Amniotic epithelial cell (primary cell): ENCODE measurements at regions not wholly inside any gene's neighbourhood (a gene's known extent, or its start where the extent isn't known, plus 50 kb on each side); places are given as distances from the start of the nearest gene placed in this dataset.
"Not testable (repeated sequence)": the region's sequence is repeated elsewhere in the genome, so short reads cannot be mapped to it uniquely, and the experiment has no call there.

Experiments used
- DNase-seq: peaks from one replicate; pipeline ENCODE4 v3.0.0-alpha.2; 2010; ENCODE audit warnings: low read depth

DNA sequence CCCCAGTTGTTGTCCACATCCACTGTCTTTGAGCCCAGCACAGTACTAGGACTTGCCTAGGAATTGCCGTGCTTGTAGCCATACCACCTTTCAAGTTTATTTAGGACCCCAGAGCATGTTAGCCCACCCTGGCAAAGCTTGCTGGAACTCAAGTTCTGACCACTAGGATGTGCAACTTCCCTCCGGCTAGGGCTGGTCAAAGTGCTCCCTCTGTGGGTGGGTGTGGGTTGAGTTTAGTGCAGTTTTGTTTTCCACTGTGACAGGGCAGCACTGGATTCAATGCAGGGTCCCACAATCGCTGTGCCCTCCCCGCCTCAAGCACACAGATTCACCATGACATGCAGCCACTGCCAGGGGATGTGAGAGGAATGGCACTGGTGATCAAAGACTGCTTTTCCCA is 96.0 kb downstream of the RASGEF1B start:
- no peak for DNase-seq

DNA sequence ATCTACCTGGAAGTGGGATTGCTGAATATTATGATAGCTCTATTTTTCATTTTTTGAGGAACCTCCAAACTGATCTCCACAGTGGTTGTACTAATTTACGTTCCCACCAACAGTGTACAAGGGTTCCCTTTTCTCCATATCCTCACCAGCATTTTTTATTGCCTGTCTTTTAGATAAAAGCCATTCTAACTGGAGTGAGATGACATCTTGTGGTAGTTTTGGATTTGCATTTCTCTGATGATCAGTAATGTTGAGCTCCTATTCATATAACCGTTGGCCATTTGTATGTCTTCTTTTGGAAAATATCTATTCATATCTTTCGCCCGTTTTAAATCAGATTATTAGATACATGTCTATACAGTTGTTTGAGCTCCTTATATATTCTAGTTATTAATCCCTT is 101.8 kb downstream of the RASGEF1B start:
- DNase-seq: no peak

DNA sequence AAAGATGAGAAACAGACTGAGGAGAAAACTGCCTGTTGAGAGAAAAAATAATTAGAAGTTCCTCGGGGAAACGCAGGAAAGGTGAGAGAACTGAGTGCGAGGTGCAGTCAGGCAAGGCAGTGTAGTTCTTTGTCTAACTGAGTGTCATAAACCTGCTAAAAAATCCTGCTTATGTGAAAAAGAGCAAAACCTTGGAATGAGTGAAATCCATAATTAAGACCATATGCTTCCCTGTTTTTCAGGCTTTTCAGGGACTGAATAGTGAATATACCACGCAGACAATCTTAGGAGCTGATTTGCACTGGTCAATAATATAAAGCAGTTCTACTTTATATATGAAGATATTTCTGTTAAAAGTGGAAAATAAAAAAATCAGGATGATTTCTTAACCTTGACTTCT is 104.9 kb downstream of the RASGEF1B start:
- DNase-seq: no peak

DNA sequence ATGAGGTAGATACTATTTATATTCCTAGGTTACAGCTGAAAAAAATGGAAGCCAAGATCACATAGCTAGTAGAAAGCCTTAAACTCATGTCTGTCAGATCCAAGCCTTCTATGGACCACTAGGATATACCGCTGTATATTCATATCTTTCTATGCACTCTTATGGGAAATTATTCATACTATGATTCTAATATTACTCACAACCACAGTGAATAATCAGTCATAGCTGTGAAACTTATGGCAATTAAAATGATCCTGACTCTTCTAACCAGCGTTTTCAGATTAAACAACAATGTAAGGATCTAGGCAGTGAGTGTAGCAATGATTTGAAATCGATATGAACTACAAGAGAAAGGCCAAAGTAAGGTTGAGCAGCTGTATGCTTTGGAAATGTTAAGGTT is 111.0 kb downstream of the RASGEF1B start:
- DNase-seq: no peak

DNA sequence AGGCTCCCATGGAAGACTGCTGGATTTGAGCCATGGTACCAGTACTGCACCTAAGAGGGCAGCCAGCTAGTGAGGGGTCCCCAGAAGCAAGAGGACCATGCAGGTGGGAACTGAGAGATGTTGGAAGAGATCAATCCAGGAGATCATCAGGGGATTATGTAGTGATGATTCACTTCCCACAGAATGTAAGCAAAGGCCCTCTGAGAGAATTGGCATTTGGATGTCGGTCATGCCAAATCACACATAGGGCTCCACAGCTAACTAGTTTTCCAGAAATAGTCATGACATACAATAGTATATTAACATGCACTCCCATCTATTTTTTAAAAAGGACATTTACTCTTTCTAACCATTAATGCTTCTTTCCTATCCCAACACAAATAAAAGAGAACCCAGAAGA is 112.5 kb downstream of the RASGEF1B start:
- no peak for DNase-seq

DNA sequence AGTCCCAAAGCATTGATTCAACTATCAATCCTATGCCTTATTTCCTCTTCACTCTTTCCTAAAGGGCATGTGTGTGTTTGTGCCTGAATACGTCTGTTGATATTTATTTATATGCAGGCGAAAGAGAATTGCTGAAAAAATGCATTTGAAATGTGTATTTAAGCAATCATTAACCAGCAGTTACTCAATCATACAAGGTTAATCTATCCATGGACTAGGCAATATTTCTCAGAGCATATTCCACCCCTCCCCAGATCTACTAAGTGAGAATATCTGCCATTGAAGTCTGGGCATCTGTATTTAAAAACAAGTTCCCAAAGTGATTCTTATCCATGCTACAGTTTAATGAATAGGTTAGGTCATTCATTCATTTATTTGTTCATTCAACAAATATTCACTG is 113.6 kb downstream of the RASGEF1B start:
- DNase-seq: no peak

DNA sequence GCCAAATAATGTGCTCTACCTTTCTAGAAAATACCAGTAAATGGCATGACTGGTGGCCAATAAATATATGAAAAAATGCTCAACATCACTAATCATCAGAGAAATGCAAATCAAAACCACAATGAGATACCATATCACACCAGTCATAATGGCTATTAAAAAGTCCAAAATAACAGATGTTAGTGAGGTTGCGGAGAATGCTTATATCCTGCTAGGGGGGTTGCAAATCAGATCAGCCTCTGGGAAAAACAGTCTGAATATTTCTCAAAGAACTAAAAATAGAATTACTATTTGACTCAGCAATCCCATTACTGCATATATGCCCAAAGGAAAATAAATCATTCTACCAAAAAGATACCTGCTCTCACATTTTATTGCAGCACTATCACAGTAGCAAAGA is 115.1 kb downstream of the RASGEF1B start:
- no peak for DNase-seq

DNA sequence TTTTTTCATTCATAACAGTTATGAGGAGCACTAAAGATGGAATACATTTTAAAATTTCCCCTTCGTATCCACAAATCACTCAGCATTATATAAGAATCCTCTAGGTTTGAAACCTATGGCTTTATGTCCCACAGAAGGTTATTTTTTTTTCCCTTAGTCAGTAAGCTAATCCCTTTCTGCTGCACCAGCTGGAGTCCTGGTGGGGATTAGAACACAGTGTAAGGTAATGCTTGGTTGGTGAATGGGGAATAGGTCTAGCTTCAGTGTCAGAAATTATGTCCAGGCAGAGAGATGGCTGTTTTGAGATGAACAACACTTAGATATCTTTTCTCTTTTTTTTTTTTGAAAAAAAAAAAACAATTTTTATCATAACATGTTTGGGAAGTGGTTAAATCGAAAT is 116.6 kb downstream of the RASGEF1B start:
- DNase-seq: no peak

DNA sequence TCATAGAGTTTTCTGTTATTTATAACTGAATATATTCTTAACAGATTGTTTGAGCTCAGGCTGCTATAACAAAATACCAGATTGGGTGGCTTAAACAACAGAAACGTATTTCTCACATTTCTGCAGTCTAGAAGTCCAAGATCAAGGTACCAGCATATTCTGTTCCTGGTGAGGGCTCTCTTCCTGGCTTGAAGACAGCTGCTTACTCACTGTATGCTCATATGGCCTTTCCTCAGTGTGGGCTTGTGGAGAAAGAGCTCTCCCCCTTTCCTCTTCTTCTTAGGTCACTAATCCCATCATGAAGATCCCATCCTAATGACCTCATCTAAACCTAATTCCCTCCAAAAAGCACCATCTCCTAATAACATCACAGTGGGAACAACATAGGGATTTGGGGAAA is 117.8 kb downstream of the RASGEF1B start:
- no peak for DNase-seq

DNA sequence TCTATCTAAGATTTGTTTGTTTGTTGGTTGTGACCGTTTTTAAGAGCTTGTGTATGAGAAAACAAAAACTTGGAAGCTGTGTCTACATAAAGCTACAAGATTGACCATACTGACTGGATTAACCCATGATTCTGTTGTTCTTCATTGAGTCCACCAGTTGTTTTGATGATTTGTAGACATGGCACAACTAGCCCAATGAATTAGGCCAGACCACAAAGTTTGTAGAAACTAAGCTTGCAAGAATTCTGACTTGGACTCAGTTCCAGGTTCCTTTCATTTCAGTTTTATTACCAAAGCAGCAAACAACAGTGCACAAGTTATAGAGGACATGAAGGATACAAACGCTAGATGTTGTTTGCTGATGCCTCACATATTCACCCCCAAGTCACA is 119.3 kb downstream of the RASGEF1B start:
- peak; percentile 0 for DNase-seq

DNA sequence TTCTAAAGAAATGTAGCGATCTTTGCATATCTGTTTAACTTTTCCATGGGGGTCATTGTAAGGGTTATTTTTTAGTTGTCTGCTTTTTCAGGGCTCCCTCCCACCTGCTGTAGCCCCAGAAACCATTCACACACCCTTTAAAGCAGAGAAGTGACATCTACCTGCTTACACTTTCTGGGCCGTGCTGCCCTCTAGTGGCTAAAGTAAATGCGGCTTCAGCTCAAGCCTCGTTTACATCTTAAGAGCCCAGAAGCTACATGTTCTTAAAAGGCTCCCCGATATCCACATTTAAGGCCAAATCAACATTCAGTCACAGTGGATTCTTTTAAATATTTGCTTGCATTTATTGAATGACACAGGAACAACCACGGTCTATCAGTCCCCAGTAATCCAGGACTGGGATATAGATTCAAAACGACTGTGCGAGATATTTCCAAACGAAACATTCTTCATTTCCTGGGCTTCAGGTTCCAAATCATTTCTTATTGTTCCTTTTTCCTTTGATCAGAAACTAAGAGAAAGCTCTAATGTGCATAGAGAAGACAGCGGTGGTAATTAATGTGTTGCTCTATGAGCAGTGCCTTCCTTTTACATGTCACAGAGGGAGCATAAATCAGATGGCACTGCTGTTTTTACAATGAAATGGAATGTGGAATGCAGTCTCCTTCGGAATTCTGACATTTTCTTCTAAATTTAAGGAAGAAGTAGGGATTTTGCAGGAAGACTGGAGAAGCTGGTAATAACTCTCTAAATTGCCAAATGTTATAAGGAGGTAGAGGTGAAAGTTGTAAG is 119.9 kb downstream of the RASGEF1B start:
- DNase-seq: peak; percentile 39

DNA sequence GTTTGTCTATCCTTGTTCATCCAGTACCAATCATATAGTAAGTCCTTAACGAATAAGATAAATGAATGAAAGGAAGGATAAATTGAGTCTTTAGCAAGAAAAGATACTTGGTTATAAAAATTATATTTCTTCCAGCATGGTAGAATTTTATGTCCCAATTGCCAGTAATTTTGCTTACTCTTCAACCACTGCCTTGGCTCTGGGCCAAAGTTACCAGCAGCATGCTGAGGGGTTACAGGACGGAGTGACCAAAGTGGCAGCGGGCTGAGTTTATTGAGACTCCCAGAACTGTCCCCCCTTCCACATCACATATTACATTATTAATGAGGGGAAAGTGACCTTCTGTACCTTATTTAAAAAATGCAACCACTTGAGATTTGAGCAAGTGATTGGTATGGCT is 121.7 kb downstream of the RASGEF1B start:
- no peak for DNase-seq

DNA sequence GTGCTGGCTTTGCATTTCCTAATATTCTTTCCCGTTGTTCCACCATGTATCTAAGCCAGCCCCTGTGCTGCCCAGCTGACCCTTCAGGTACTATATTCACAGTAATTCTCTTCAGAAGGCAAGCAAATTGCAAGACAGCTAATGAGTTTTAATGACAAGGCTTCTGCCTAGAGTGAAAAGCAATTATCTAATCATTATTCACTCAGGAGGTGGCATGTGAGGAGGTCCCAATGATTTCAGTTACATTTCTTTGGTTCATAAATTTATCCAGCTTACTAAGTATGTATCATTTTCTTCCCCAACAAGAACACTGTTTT is 123.0 kb downstream of the RASGEF1B start:
- DNase-seq: no peak

DNA sequence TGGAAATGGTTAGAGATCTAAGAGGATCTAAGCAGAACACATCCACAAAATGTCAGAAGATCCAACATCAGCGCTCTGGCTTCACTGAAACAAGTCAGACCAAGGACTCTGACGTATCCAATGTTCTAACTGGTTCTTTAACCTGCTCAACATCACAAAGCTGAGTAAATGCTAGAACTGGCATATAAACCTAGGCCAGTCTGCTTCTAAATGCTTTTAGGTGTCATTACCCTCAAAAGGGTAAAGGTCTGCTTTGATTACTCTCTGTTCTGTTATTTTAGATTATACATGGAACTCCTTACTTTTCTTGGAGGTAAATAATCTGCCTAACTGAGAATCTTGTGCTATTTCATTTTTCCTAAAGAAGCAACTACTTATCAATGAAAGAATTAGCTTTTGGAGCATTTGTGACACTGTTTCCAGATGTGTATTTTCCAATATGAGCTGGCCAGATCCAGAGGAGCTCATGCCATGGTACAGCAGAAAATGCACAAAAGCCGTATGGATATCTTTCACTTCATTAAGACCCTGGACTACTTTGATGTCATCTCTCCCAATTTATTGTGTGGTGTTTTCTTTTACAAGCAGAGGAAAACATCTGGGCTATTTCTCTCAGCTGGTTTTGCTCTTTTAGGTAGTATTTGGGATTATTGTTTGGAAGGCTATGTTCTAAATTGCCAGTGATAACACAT is 123.5 kb downstream of the RASGEF1B start:
- DNase-seq: no peak

DNA sequence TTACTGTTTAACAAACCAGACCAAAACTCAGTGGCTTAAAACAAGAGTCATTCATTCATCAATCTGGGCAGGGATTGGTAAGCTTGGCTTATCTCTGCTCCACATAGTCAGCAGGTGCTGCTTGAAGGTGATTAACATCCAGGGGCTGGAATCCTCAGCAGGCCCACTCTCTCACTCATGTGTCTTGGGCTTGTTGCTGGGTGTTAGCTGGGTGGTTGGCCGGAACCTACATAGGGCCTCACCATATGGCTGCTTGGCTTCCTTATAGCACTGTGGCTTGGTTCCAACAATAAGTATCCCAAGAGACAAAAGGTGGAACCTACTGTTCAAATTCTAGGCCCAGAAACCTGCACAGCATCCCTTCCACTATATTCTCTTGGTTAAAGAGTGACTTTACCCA is 125.0 kb downstream of the RASGEF1B start:
- no peak for DNase-seq

DNA sequence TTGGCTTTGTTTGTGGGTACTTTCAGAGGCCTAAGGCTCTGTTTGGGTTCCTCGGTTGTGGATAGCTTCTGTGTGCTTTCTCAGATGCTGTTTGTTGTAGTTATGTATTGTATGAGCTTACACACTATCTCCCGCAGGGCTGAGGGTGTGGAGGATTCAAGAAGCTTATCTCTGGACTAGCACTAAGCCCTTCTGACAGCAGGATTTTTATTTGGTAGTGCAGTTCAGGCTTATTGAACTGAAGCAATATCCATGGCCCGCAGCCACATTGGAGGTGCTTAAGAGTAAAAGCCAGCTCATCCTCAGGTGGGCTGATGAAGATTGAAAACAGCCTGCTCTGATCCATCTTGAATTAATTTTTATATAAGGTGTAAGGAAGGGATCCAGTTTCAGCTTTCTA is 128.2 kb downstream of the RASGEF1B start:
- no peak for DNase-seq

DNA sequence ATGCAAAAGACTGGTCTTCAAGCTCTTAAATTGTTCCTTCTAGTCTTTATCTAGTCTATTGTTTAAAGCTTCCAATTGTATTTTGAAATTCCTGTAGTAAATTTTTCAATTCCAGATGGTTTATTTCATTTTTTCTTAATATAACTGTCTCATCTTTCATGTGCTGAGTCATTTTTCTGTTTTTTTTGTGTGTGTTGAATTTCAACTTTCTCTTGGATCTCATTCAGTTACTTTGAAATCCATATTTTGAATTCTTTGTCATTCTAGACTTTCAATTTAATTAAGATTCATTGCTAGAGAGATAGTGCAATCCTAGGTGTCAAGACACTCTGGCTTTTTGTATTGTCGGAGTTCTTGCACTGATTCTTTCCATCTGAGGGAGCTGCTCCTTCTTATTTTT is 128.0 kb upstream of the PRKG2 start:
- no peak for DNase-seq

DNA sequence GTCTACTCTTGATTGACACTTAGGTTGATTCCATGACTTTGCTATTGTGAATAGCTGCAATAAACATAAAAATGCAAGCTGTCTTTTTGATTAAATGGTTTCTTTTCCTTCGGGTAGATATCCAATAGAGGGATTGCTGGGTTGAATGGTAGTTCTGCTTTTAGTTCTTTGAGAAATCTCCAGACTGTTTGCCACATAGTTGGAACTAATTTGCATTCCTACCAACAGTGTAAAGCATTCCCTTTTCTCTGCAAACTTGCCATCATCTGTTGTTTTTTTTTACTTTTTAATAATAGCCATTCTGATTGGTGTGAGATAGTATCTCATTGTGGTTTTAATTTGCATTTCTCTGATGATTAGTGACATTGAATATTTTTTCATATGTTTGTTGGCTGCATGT is 122.2 kb upstream of the PRKG2 start:
- DNase-seq: no peak

DNA sequence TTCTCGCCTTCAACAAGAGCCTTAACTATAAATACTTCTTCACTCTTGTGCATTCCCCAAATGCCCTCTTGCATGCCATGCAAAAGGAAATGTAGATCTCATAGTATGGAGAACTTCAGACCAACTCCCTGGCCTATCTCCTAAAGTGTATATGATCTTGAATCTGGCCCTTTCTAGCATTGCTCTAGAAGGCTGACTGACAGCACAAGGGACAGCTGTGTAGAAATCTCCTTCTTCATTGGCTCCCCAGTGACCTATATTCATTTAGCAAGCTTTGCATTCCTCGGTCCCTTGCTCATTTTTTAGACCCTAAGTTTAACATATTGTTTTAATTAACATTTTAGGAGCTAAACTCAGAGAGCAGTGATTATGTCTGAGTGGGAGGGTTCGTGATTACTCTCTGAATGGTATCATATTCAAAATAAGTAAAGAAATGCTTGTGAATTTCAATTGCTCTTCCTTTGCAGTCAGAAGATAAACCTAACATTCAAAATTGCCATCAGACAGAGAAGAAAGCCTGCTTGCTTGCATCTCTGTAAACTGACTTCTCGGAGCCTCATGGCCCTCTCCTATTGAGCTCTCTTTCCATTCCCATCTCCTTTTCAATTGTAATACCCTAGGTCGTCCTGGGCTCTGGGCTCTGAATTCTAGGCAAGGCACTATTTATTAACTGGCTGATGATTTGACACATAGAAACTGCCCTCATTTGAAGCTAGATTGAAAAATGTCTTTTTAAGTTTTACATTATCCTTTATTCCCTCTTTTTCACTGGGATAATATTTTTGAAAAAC is 120.3 kb upstream of the PRKG2 start:
- DNase-seq: no peak

DNA sequence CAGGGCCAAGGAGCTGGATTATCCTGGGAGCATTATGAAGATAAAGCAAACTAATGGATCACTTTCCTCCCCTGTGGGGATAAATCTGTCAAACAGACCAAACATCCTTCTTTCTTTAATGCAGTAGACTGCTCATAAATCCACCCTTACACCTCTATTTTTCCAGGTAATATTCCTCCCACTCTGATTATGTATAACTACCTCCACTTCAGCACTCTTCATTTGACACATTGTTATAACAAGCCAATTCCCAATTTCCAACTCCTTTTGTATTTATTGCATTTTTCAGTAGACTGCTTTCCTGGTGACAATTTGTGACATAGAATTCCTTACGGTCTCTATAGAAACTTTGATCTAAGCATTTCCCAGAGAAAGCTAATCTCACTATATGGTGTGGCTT is 115.0 kb upstream of the PRKG2 start:
- no peak for DNase-seq

DNA sequence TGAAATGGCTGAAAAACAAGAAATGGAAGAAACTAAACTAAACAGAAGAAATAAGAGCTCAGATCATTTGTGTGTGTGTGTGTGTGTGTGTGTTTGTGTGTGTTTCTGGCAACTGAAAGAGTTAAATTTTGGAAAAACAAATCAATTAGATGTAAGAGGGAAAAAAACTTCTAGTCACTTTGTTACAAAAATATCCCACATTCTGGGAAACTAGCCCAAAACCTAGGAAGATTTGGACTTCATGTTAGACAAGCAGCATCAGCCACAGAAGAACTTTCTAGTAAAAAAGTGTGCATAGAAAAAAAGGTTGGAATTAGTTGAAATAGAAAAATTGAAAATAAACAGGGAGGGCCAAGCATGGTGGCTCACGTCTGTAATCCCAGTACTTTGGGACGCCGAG is 111.6 kb upstream of the PRKG2 start:
- DNase-seq: no peak

DNA sequence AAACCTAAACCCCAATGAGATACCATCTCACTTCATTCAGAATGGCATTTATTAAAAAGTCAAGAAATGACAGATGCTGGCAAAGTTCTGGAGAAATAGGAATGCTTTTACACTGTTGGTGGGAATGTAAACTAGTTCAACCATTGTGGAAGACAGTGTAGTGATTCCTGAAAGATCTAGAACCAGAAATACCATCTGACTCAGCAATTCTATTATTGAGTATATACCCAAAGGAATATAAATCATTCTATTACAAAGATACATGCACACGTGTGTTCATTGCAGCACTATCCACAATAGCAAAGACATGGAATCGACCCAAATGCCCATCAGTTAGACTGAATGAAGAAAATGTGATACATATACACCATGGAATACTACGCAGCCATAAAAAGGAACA is 109.6 kb upstream of the PRKG2 start:
- not testable (repeated sequence) for DNase-seq

DNA sequence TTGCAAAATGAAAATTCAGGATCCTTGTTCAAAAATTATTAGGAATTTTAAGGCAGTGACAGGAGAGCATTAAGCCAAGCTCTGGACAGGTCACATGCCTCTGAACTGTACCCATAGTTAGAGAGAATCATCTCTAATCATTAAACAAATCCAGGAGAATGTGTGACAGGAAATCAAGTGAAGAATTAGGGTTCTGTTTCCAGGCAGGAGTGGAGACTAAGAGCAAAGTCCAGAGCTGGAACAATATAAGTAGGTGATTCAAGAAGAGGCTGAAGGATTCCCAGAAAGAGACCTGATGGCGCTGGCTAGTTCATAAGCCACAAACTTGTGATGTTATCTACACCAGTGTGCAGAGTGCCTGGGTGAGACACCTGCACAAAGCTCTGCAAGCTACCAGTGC is 104.6 kb upstream of the PRKG2 start:
- DNase-seq: no peak
